Immature natural killer cell (primary cell): ENCODE measurements at regions not wholly inside any gene's neighbourhood (a gene's known extent, or its start where the extent isn't known, plus 50 kb on each side); places are given as distances from the start of the nearest gene placed in this dataset.
"Not testable (repeated sequence)": the region's sequence is repeated elsewhere in the genome, so short reads cannot be mapped to it uniquely, and the experiment has no call there.

Experiments used
- DNase-seq, 3 donors: peaks; one replicate each; pipeline ENCODE4 v3.0.0; 2022; ENCODE audit warnings: mixed read lengths in 1 of 3
- H3K27ac Mint-ChIP-seq, 6 donors: one replicate each; pipeline ENCODE4 v1.8.0; 2020; ENCODE audit warnings: mixed read lengths in 6 of 6, mild to moderate bottlenecking in 5 of 6, inconsistent platforms in 4 of 6, moderate library complexity in 3 of 6
- H3K27me3 Mint-ChIP-seq, 3 donors: one replicate each; pipeline ENCODE4 v1.8.0; 2020 to 2021; ENCODE audit warnings: low read depth in 3 of 3, mild to moderate bottlenecking in 3 of 3, mixed read lengths in 3 of 3, moderate library complexity in 3 of 3, inconsistent platforms in 1 of 3
- H3K36me3 Mint-ChIP-seq, 3 donors: one replicate each; pipeline ENCODE4 v1.8.0; 2020; ENCODE audit warnings: mixed read lengths in 3 of 3, inconsistent platforms in 2 of 3, mild to moderate bottlenecking in 2 of 3
- H3K4me1 Mint-ChIP-seq, 2 donors: one replicate each; pipeline ENCODE4 v1.8.0; 2020; ENCODE audit warnings: inconsistent platforms in 2 of 2, mild to moderate bottlenecking in 2 of 2, mixed read lengths in 2 of 2, moderate library complexity in 1 of 2
- H3K4me3 Mint-ChIP-seq, 5 donors: one replicate each; pipeline ENCODE4 v1.8.0; 2020; ENCODE audit warnings: mild to moderate bottlenecking in 5 of 5, mixed read lengths in 5 of 5, inconsistent platforms in 3 of 5, moderate library complexity in 3 of 5
- H3K9me3 Mint-ChIP-seq, 6 donors: one replicate each; pipeline ENCODE4 v1.8.0; 2020; ENCODE audit warnings: mild to moderate bottlenecking in 6 of 6, mixed read lengths in 6 of 6, inconsistent platforms in 4 of 6, moderate library complexity in 3 of 6

- not testable (repeated sequence) for H3K4me1 Mint-ChIP-seq, H3K27me3 Mint-ChIP-seq, H3K36me3 Mint-ChIP-seq, H3K9me3 Mint-ChIP-seq, H3K4me3 Mint-ChIP-seq, DNase-seq, H3K27ac Mint-ChIP-seq
Measured at GRCh38 chrX:94704348-94705256, 1030.6 kb downstream of the FAM133A start.

DNA sequence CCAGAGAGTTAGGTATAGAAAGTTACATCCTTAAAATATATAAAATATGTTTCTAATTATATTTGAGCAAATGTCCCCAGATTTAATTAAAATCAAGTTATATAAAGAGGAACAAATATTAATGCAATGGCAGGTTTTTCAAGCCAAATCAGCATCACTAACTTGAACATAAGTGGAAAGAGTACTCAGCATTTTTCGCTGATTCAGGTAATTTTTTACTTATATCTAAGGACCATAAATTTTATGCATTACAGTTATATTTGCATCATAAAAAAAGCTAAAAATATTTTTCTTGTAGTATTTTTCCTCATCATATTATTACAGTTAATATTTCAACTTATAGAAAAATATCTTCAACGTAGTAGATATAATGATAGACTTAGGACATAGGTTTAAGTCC, 1047.4 kb downstream of the FAM133A start:
- Mint-ChIP-seq H3K9me3 (no peaks in the 10 kb centered on the region), H3K27ac (no peak overlapping the region), H3K4me3 (no peak overlapping the region), H3K36me3 (no peaks in the 10 kb centered on the region), H3K27me3 (peaks cover 0 to 18% (median 5%) of the 10 kb centered on the region in 3 donors), H3K4me1 (no peaks in the 10 kb centered on the region)
- DNase-seq = no peak

- DNase-seq = no peak
- Mint-ChIP-seq H3K4me3 (no peak overlapping the region), H3K9me3 (no peaks in the 10 kb centered on the region), H3K4me1 (no peaks in the 10 kb centered on the region), H3K27ac (no peak overlapping the region), H3K36me3 (no peaks in the 10 kb centered on the region), H3K27me3 (peaks cover 0 to 18% (median 6%) of the 10 kb centered on the region in 3 donors)
Measured at GRCh38 chrX:94722578-94722977, 1048.6 kb downstream of the FAM133A start.

DNA sequence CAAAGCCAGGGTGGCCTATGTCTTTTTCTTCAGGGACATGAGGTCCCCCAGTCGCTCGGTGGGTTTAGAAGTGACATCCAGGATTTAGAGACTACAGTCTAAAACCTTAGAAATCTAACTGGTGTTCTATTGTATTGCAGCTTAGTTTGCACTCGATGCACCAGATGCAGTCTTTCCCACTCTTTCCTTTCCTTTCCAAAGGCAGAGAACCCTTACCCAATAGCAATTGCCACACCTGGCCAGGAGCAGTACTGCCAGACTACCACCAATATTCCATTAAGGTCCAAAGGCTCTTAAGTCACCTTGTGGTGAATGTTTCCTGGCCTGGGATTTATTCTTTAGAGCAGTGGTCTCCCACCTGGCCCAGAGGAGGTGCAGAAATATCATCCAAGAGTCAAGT, 1068.8 kb downstream of the FAM133A start:
- H3K9me3 Mint-ChIP-seq = peaks cover 0 to 5% (median 0%) of the 10 kb centered on the region in 6 donors
- H3K4me3 Mint-ChIP-seq = peak overlapping the region in 4 of 5 donors; percentile 27 to 61 (median 42)
- H3K27me3 Mint-ChIP-seq = peaks cover 6 to 12% (median 8%) of the 10 kb centered on the region in 3 donors
- peak overlapping the region in 2 of 6 donors; percentile 46 to 47 for H3K27ac Mint-ChIP-seq
- peaks cover 41 to 46% of the 10 kb centered on the region in 2 donors for H3K4me1 Mint-ChIP-seq
- no peaks in the 10 kb centered on the region for H3K36me3 Mint-ChIP-seq
- DNase-seq = no peak

DNA sequence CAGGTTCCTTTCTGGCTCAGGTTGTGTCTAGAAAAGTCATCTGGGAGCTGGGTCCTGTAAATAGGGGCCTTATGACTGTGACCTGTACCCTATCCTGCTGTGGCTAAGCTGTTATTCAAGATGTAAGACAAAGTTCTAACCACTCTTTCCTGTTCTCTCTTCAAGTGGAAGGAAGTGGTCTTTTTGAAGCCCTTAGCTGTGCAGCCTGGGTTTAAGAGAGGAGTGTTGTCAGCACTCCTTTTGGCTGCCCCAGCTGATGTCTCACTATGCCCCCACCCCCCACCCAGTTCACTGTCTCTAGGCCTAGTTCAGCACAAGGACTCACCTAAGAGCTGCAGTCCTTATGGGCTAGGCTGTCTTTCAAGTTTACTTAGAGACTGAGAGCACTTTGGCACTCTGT, 1069.5 kb downstream of the FAM133A start:
- H3K36me3 Mint-ChIP-seq = no peaks in the 10 kb centered on the region
- peak overlapping the region in 4 of 5 donors; percentile 10 to 61 (median 42) for H3K4me3 Mint-ChIP-seq
- DNase-seq = peak; percentile 48 to 69 (median 59)
- peak overlapping the region in 2 of 6 donors; percentile 19 to 46 for H3K27ac Mint-ChIP-seq
- H3K4me1 Mint-ChIP-seq = peaks cover 41 to 46% of the 10 kb centered on the region in 2 donors
- H3K9me3 Mint-ChIP-seq = peaks cover 0 to 5% (median 0%) of the 10 kb centered on the region in 6 donors
- H3K27me3 Mint-ChIP-seq = peaks cover 6 to 12% (median 8%) of the 10 kb centered on the region in 3 donors

GRCh38 chrX:94744786-94745185, 1070.8 kb downstream of the FAM133A start:
- Mint-ChIP-seq H3K4me1 (peaks cover 41 to 46% of the 10 kb centered on the region in 2 donors), H3K36me3 (no peaks in the 10 kb centered on the region), H3K27me3 (peaks cover 8 to 13% (median 12%) of the 10 kb centered on the region in 3 donors), H3K4me3 (peak overlapping the region in 4 of 5 donors; percentile 18 to 63 (median 49)), H3K27ac (no peak overlapping the region), H3K9me3 (peaks cover 0 to 5% (median 0%) of the 10 kb centered on the region in 6 donors)
- no peak for DNase-seq

- Mint-ChIP-seq H3K27me3 (peaks cover 0 to 22% (median 0%) of the 10 kb centered on the region in 3 donors), H3K27ac (no peak overlapping the region), H3K4me3 (no peak overlapping the region), H3K4me1 (peaks cover 0 to 3% of the 10 kb centered on the region in 2 donors), H3K36me3 (no peaks in the 10 kb centered on the region), H3K9me3 (peaks cover 0 to 4% (median 0%) of the 10 kb centered on the region in 6 donors)
- DNase-seq = no peak
Measured at GRCh38 chrX:94751611-94752010, 1077.6 kb downstream of the FAM133A start.

- H3K4me3 Mint-ChIP-seq = no peak overlapping the region
- peaks cover 0 to 4% (median 0%) of the 10 kb centered on the region in 6 donors for H3K9me3 Mint-ChIP-seq
- no peaks in the 10 kb centered on the region for H3K36me3 Mint-ChIP-seq
- peaks cover 0 to 22% (median 0%) of the 10 kb centered on the region in 3 donors for H3K27me3 Mint-ChIP-seq
- no peak overlapping the region for H3K27ac Mint-ChIP-seq
- no peak for DNase-seq
- no peaks in the 10 kb centered on the region for H3K4me1 Mint-ChIP-seq
Measured at GRCh38 chrX:94752434-94753169, 1078.6 kb downstream of the FAM133A start.

- H3K27me3 Mint-ChIP-seq = peaks cover 0 to 3% (median 0%) of the 10 kb centered on the region in 3 donors
- DNase-seq = no peak
- H3K9me3 Mint-ChIP-seq = peaks cover 0 to 6% (median 0%) of the 10 kb centered on the region in 6 donors
- H3K4me3 Mint-ChIP-seq = no peak overlapping the region
- no peak overlapping the region for H3K27ac Mint-ChIP-seq
- no peaks in the 10 kb centered on the region for H3K36me3 Mint-ChIP-seq
- no peaks in the 10 kb centered on the region for H3K4me1 Mint-ChIP-seq
Measured at GRCh38 chrX:94758130-94758529, 1084.1 kb downstream of the FAM133A start.

DNA sequence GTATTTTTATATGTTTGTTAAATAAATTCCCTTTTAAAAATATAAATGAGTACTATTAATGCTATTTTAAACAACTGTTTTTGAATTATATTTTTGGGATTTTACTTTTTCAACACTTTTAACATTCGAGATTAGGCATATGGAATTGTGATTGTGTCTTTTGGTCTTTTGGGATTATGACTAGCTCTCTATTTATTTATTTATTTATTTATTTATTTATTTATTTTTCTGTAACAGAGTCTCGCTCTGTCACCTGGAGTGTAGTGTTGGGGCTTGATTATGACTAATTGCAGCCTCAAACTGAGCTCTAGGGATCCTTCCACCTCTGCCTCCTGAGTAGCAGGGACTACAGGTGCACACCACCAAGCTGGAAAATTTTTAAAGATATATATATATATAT, 1101.6 kb downstream of the FAM133A start:
- H3K4me3 Mint-ChIP-seq = no peak overlapping the region
- peaks cover 0 to 4% (median under 1%) of the 10 kb centered on the region in 6 donors for H3K9me3 Mint-ChIP-seq
- H3K27ac Mint-ChIP-seq = no peak overlapping the region

GRCh38 chrX:94813541-94813940, 1139.5 kb downstream of the FAM133A start:
- no peaks in the 10 kb centered on the region for H3K4me1 Mint-ChIP-seq
- DNase-seq = no peak
- H3K9me3 Mint-ChIP-seq = peaks cover 0 to 10% (median 3%) of the 10 kb centered on the region in 6 donors
- H3K27ac Mint-ChIP-seq = no peak overlapping the region
- H3K4me3 Mint-ChIP-seq = no peak overlapping the region
- H3K27me3 Mint-ChIP-seq = peaks cover 0 to 2% (median 2%) of the 10 kb centered on the region in 3 donors
- H3K36me3 Mint-ChIP-seq = no peaks in the 10 kb centered on the region

More for the DNA sequence above, 1101.6 kb downstream of the FAM133A start:
- H3K4me1 Mint-ChIP-seq = no peaks in the 10 kb centered on the region
- no peaks in the 10 kb centered on the region for H3K36me3 Mint-ChIP-seq
- no peak for DNase-seq
- H3K27me3 Mint-ChIP-seq = peaks cover 0 to 5% (median 3%) of the 10 kb centered on the region in 3 donors

DNA sequence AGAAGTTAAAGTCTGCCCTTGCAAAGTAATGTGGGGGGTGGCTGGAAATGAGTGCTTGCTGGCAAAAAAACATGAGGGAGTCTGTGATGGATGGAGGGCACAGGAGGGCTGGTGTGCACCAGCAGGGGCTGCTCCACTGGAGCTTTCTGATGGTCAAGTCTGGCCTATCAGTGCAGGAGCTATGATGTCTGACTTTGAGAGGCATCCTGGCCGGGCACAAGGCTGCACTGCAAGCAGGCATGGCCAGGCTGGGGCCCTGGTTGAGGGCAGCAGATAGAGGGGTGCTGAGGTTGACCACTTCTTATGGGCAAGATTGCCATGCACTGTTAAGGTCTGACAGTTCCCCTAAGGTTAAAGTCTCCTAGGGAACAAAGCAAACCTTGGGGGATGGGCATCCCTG, 1140.2 kb downstream of the FAM133A start:
- Mint-ChIP-seq H3K4me1 (no peaks in the 10 kb centered on the region), H3K9me3 (peaks cover 0 to 10% (median 3%) of the 10 kb centered on the region in 6 donors), H3K27ac (no peak overlapping the region), H3K4me3 (no peak overlapping the region), H3K36me3 (no peaks in the 10 kb centered on the region), H3K27me3 (peaks cover 0 to 2% (median 2%) of the 10 kb centered on the region in 3 donors)
- no peak for DNase-seq

DNA sequence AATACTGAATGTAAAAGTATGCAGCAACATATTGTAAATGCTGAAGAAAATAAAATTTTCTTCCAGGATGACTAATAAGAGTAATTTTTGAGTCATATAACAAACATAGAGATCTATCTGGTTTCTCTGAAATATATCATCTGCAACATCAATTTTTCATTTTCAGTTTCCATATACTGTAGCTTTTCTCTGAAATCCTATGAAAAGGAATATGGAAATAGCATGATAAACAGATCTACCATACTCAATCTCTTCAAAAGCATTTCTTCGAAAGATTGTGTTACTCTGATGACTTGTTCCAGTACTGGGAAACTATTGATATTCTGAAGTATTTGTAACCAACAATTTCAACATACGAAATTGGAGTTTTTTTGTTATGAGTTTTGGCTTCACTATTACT, 1156.7 kb downstream of the FAM133A start:
- no peaks in the 10 kb centered on the region for H3K27me3 Mint-ChIP-seq
- no peak for DNase-seq
- no peak overlapping the region for H3K27ac Mint-ChIP-seq
- no peaks in the 10 kb centered on the region for H3K36me3 Mint-ChIP-seq
- H3K4me1 Mint-ChIP-seq = no peaks in the 10 kb centered on the region
- peaks cover 0 to 1% (median 0%) of the 10 kb centered on the region in 6 donors for H3K9me3 Mint-ChIP-seq
- no peak overlapping the region for H3K4me3 Mint-ChIP-seq

- Mint-ChIP-seq H3K27ac (no peak overlapping the region), H3K4me3 (no peak overlapping the region), H3K36me3 (no peaks in the 10 kb centered on the region), H3K9me3 (peaks cover 0 to 1% (median 0%) of the 10 kb centered on the region in 6 donors), H3K4me1 (no peaks in the 10 kb centered on the region), H3K27me3 (no peaks in the 10 kb centered on the region)
- DNase-seq = no peak
Measured at GRCh38 chrX:94831364-94831763, 1157.4 kb downstream of the FAM133A start.
